HUES6 (cell line): ENCODE measurements at regions not wholly inside any gene's neighbourhood (a gene's known extent, or its start where the extent isn't known, plus 50 kb on each side); places are given as distances from the start of the nearest gene placed in this dataset.
A peak's percentile ranks its signal among the peaks of the same experiment; 100 is the strongest.
"Not testable (repeated sequence)": the region's sequence is repeated elsewhere in the genome, so short reads cannot be mapped to it uniquely, and the experiment has no call there.

Experiments
- H3K27ac ChIP-seq: 2 replicates; pipeline ENCODE4 v1.7.0; 2013; ENCODE audit warnings: low read depth, mild to moderate bottlenecking, low read length, inconsistent platforms
- H3K27me3 ChIP-seq: 2 replicates; pipeline ENCODE4 v1.6.1; 2013; ENCODE audit warnings: low read length; ENCODE audit not compliant: control insufficient read depth, insufficient read depth
- H3K36me3 ChIP-seq: 2 replicates; pipeline ENCODE4 v1.6.1; 2013; ENCODE audit warnings: low read length; ENCODE audit not compliant: control insufficient read depth, insufficient read depth
- H3K4me1 ChIP-seq: 2 replicates; pipeline ENCODE4 v1.6.1; 2013; ENCODE audit warnings: low read length; ENCODE audit not compliant: control insufficient read depth, insufficient read depth
- H3K4me3 ChIP-seq: 2 replicates; pipeline ENCODE4 v1.5.1; 2013; ENCODE audit warnings: low read depth, low read length
- H3K9ac ChIP-seq: one replicate; pipeline ENCODE4 v1.6.1; 2013; ENCODE audit warnings: mild to moderate bottlenecking, low read length
- H3K9me3 ChIP-seq: 2 replicates; pipeline ENCODE4 v1.6.1; 2013; ENCODE audit warnings: low read depth, low read length; ENCODE audit not compliant: control insufficient read depth, insufficient read depth

- H3K4me3 ChIP-seq = no peak overlapping the region
- peaks cover 7% of the 10 kb centered on the region; the same call in 1 of the 2 replicates for H3K4me1 ChIP-seq
- H3K27me3 ChIP-seq = no peaks in the 10 kb centered on the region
- H3K9me3 ChIP-seq = peaks cover 9% of the 10 kb centered on the region; the same call in 1 of the 2 replicates
- H3K36me3 ChIP-seq = peaks cover 6% of the 10 kb centered on the region; the same call in 1 of the 2 replicates
- no peak overlapping the region for H3K27ac ChIP-seq
- H3K9ac ChIP-seq = no peak overlapping the region
Measured at GRCh38 chr3:146382386-146382785, 87.0 kb downstream of the PLSCR2 start.

GRCh38 chr3:146380046-146380445 is 89.3 kb downstream of the PLSCR2 start:
- peaks cover 6% of the 10 kb centered on the region; the same call in 1 of the 2 replicates for H3K36me3 ChIP-seq
- H3K9ac ChIP-seq = no peak overlapping the region
- H3K4me1 ChIP-seq = peaks cover 7% of the 10 kb centered on the region; the same call in 1 of the 2 replicates
- no peaks in the 10 kb centered on the region for H3K27me3 ChIP-seq
- H3K4me3 ChIP-seq = no peak overlapping the region
- peaks cover 9% of the 10 kb centered on the region; the same call in 1 of the 2 replicates for H3K9me3 ChIP-seq
- H3K27ac ChIP-seq = no peak overlapping the region

GRCh38 chr3:146375219-146375618 is 94.1 kb downstream of the PLSCR2 start:
- Histone ChIP-seq H3K36me3 (peaks cover 3% of the 10 kb centered on the region; the same call in 1 of the 2 replicates), H3K27me3 (no peaks in the 10 kb centered on the region), H3K27ac (no peak overlapping the region), H3K4me3 (no peak overlapping the region), H3K4me1 (no peaks in the 10 kb centered on the region), H3K9ac (no peak overlapping the region), H3K9me3 (peaks cover 22% of the 10 kb centered on the region; the same call in 1 of the 2 replicates)

GRCh38 chr3:146374146-146374545 is 95.2 kb downstream of the PLSCR2 start:
- Histone ChIP-seq H3K27ac (no peak overlapping the region), H3K4me1 (no peaks in the 10 kb centered on the region), H3K9me3 (peaks cover 22% of the 10 kb centered on the region; the same call in 1 of the 2 replicates), H3K27me3 (no peaks in the 10 kb centered on the region), H3K4me3 (no peak overlapping the region), H3K36me3 (no peaks in the 10 kb centered on the region; the same call in 1 of the 2 replicates), H3K9ac (no peak overlapping the region)

GRCh38 chr3:146371902-146372301 is 97.5 kb downstream of the PLSCR2 start:
- H3K4me3 ChIP-seq = no peak overlapping the region
- H3K27me3 ChIP-seq = no peaks in the 10 kb centered on the region
- no peaks in the 10 kb centered on the region; the same call in 1 of the 2 replicates for H3K36me3 ChIP-seq
- no peak overlapping the region for H3K9ac ChIP-seq
- no peaks in the 10 kb centered on the region for H3K4me1 ChIP-seq
- no peak overlapping the region for H3K27ac ChIP-seq
- H3K9me3 ChIP-seq = peaks cover 22% of the 10 kb centered on the region; the same call in 1 of the 2 replicates

- Histone ChIP-seq H3K36me3 (no peaks in the 10 kb centered on the region; the same call in 1 of the 2 replicates), H3K9ac (no peak overlapping the region), H3K4me3 (no peak overlapping the region), H3K27me3 (no peaks in the 10 kb centered on the region), H3K9me3 (peaks cover 22% of the 10 kb centered on the region; the same call in 1 of the 2 replicates), H3K27ac (no peak overlapping the region), H3K4me1 (no peaks in the 10 kb centered on the region)
Measured at GRCh38 chr3:146368882-146369523, 100.4 kb downstream of the PLSCR2 start.

GRCh38 chr3:146359841-146360240 is 108.9 kb upstream of the PLSCR4 start:
- no peak overlapping the region for H3K9ac ChIP-seq
- peaks cover 8% of the 10 kb centered on the region; the same call in 1 of the 2 replicates for H3K36me3 ChIP-seq
- no peak overlapping the region for H3K4me3 ChIP-seq
- peaks cover 48% of the 10 kb centered on the region for H3K9me3 ChIP-seq
- no peaks in the 10 kb centered on the region for H3K27me3 ChIP-seq
- H3K4me1 ChIP-seq = no peaks in the 10 kb centered on the region
- no peak overlapping the region for H3K27ac ChIP-seq

- not testable (repeated sequence) for H3K36me3 ChIP-seq, H3K4me3 ChIP-seq, H3K27me3 ChIP-seq, H3K27ac ChIP-seq, H3K4me1 ChIP-seq, H3K9ac ChIP-seq
- peaks cover 53% of the 10 kb centered on the region for H3K9me3 ChIP-seq
Measured at GRCh38 chr3:146354421-146354820, 103.5 kb upstream of the PLSCR4 start.

- Histone ChIP-seq H3K4me1 (peaks cover 18% of the 10 kb centered on the region), H3K9me3 (peaks cover 37% of the 10 kb centered on the region), H3K27me3 (no peaks in the 10 kb centered on the region), H3K27ac (no peak overlapping the region), H3K4me3 (no peak overlapping the region), H3K36me3 (no peaks in the 10 kb centered on the region; the same call in 1 of the 2 replicates), H3K9ac (no peak overlapping the region)
Measured at GRCh38 chr3:146350852-146351251, 99.9 kb upstream of the PLSCR4 start.

GRCh38 chr3:146345900-146346299 is 95.0 kb upstream of the PLSCR4 start:
- peaks cover 3% of the 10 kb centered on the region; the same call in 1 of the 2 replicates for H3K9me3 ChIP-seq
- peak overlapping the region; percentile 72; the same call in 1 of the 2 replicates for H3K27ac ChIP-seq
- no peak overlapping the region for H3K4me3 ChIP-seq

GRCh38 chr3:146343551-146343950 is 92.6 kb upstream of the PLSCR4 start:
- Histone ChIP-seq H3K36me3 (no peaks in the 10 kb centered on the region), H3K4me1 (peaks cover 32% of the 10 kb centered on the region), H3K27ac (no peak overlapping the region), H3K9ac (no peak overlapping the region), H3K27me3 (no peaks in the 10 kb centered on the region), H3K9me3 (no peaks in the 10 kb centered on the region), H3K4me3 (no peak overlapping the region)

More at GRCh38 chr3:146345900-146346299, 95.0 kb upstream of the PLSCR4 start:
- Histone ChIP-seq H3K36me3 (no peaks in the 10 kb centered on the region), H3K4me1 (peaks cover 32% of the 10 kb centered on the region), H3K9ac (peak overlapping the region; percentile 41), H3K27me3 (no peaks in the 10 kb centered on the region)
